Glutamatergic neuron (in vitro differentiated cells): ENCODE measurements at regions not wholly inside any gene's neighbourhood (a gene's known extent, or its start where the extent isn't known, plus 50 kb on each side); places are given as distances from the start of the nearest gene placed in this dataset.

ENCODE experiments used
- DNase-seq: peaks from one replicate; pipeline ENCODE4 v3.0.0; 2022
- H3K27ac Mint-ChIP-seq: one replicate; pipeline ENCODE4 v1.8.0; 2020; ENCODE audit warnings: mild to moderate bottlenecking, mixed read lengths, inconsistent platforms; ENCODE audit not compliant: unreplicated experiment
- H3K27me3 Mint-ChIP-seq: one replicate; pipeline ENCODE4 v1.8.0; 2020; ENCODE audit warnings: mild to moderate bottlenecking, moderate library complexity, mixed read lengths, inconsistent platforms; ENCODE audit not compliant: unreplicated experiment
- H3K36me3 Mint-ChIP-seq: one replicate; pipeline ENCODE4 v1.8.0; 2020; ENCODE audit warnings: mild to moderate bottlenecking, mixed read lengths, inconsistent platforms; ENCODE audit not compliant: unreplicated experiment
- H3K4me1 Mint-ChIP-seq: one replicate; pipeline ENCODE4 v1.8.0; 2020; ENCODE audit warnings: mild to moderate bottlenecking, low read depth, mixed read lengths, inconsistent platforms; ENCODE audit not compliant: unreplicated experiment
- H3K4me3 Mint-ChIP-seq: one replicate; pipeline ENCODE4 v1.8.0; 2020; ENCODE audit warnings: mild to moderate bottlenecking, mixed read lengths, inconsistent platforms; ENCODE audit not compliant: unreplicated experiment
- H3K9me3 Mint-ChIP-seq: one replicate; pipeline ENCODE4 v1.8.0; 2020; ENCODE audit warnings: mild to moderate bottlenecking, moderate library complexity, mixed read lengths, inconsistent platforms; ENCODE audit not compliant: unreplicated experiment
- CTCF ChIP-seq: fragments of 200-600 bp; sonication (generic); IDR thresholded peaks from one replicate; pipeline ENCODE4 v1.5.0; 2021; ENCODE audit not compliant: partially characterized antibody, unreplicated experiment

DNA sequence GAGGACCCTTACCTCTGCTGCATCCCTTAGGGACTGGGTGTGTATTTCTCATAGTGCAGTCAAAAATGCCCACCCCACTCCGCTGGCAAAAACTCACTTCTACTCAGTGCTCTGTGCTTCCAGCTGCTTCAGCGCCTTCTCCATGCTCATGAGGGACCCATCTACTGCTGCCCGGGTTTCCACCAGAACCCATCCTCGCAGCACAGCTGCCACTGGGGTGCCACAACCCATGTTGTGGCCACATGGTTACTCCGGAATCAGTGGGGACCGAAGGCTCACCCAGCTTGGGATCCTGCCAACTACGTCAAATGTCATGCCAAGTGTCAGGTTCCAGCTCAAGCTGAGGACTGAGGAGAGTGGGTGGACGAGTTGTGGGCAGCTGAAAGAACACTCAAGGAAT, 774.2 kb upstream of the EYS start:
- no peak overlapping the region for H3K27ac Mint-ChIP-seq
- H3K27me3 Mint-ChIP-seq, result peaks cover 1% of the 10 kb centered on the region
- peaks cover 3% of the 10 kb centered on the region for H3K9me3 Mint-ChIP-seq
- no peak for DNase-seq
- H3K4me3 Mint-ChIP-seq, result no peak overlapping the region
- H3K36me3 Mint-ChIP-seq, result no peaks in the 10 kb centered on the region
- no peaks in the 10 kb centered on the region for H3K4me1 Mint-ChIP-seq
- no peak for TF ChIP-seq CTCF

DNA sequence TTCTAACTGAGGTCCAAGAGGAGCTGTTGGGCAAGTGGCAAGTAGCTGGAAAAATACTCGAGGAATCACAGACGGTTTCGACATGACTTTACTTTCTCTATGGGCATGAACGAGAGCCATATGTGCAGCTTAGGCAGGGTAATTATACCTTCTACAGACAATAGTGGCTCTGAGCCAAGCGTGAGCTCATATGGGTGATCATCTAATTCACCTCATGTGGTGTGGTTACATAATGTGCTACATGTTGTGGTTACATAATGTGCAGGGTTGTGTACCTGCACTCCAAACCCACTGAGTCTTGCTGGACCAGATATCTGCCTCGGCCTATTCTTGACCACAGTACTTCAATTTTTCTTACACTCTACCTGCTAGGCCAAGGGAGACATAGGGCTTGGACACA, 771.7 kb upstream of the EYS start:
- peaks cover 1% of the 10 kb centered on the region for H3K27me3 Mint-ChIP-seq
- H3K27ac Mint-ChIP-seq, result no peak overlapping the region

GRCh38 chr6:66435321-66435720, 728.3 kb upstream of the EYS start:
- Mint-ChIP-seq H3K4me3 (no peak overlapping the region), H3K9me3 (no peaks in the 10 kb centered on the region), H3K27ac (no peak overlapping the region), H3K27me3 (no peaks in the 10 kb centered on the region), H3K36me3 (no peaks in the 10 kb centered on the region), H3K4me1 (no peaks in the 10 kb centered on the region)
- DNase-seq, result no peak
- no peak for TF ChIP-seq CTCF

More for the DNA sequence above, 771.7 kb upstream of the EYS start:
- Mint-ChIP-seq H3K4me3 (no peak overlapping the region), H3K9me3 (peaks cover 3% of the 10 kb centered on the region), H3K4me1 (no peaks in the 10 kb centered on the region), H3K36me3 (no peaks in the 10 kb centered on the region)
- TF ChIP-seq CTCF, result no peak
- no peak for DNase-seq

DNA sequence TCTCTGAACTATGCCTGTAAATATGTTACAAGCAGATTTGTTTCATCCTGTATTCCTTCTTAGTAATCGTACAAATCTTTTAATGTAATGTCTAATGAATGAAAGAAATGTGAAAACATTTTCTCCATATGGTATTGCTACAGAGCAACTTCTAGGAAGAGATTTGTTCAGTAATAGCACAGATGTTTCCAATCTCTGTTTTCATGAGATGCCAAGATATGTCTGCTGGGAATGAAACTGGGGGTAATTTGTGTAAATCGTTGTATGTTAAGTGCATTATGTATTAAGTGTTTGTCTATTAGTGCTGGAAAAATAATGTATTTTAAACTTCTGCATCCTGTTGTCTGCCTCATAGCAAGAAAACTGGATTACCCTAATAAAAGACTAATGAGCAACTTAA, 722.2 kb upstream of the EYS start:
- TF ChIP-seq CTCF, result no peak
- Mint-ChIP-seq H3K36me3 (peaks cover 7% of the 10 kb centered on the region), H3K4me1 (no peaks in the 10 kb centered on the region), H3K27ac (no peak overlapping the region), H3K9me3 (no peaks in the 10 kb centered on the region), H3K27me3 (no peaks in the 10 kb centered on the region), H3K4me3 (no peak overlapping the region)
- DNase-seq, result no peak

- Mint-ChIP-seq H3K36me3 (peaks cover 7% of the 10 kb centered on the region), H3K9me3 (no peaks in the 10 kb centered on the region), H3K27me3 (no peaks in the 10 kb centered on the region), H3K4me1 (no peaks in the 10 kb centered on the region), H3K27ac (no peak overlapping the region), H3K4me3 (no peak overlapping the region)
- no peak for TF ChIP-seq CTCF
- DNase-seq, result no peak
Measured at GRCh38 chr6:66423047-66423446, 716.0 kb upstream of the EYS start.
